Colonic mucosa (tissue), 4 donors: ENCODE measurements at regions not wholly inside any gene's neighbourhood (a gene's known extent, or its start where the extent isn't known, plus 50 kb on each side); places are given as distances from the start of the nearest gene placed in this dataset.
"Not testable (repeated sequence)": the region's sequence is repeated elsewhere in the genome, so short reads cannot be mapped to it uniquely, and the experiment has no call there.

Experiments used
- DNase-seq: peaks from one replicate; pipeline ENCODE4 v3.0.0-alpha.2; 2020
- H3K27ac ChIP-seq: fragments of 200-600 bp; one replicate; pipeline ENCODE4 v1.8.0; 2021
- H3K27me3 ChIP-seq: fragments of 200-600 bp; one replicate; pipeline ENCODE4 v1.8.0; 2021
- H3K36me3 ChIP-seq: fragments of 200-600 bp; one replicate; pipeline ENCODE4 v1.8.0; 2021
- H3K4me1 ChIP-seq: fragments of 200-600 bp; one replicate; pipeline ENCODE4 v1.8.0; 2021; ENCODE audit warnings: mild to moderate bottlenecking
- H3K4me3 ChIP-seq: fragments of 200-600 bp; one replicate; pipeline ENCODE4 v1.8.0; 2021
- H3K9ac ChIP-seq, 2 donors: one replicate each; pipeline ENCODE4 v1.7.0; 2013; ENCODE audit warnings: control low read depth in 2 of 2, low read depth in 2 of 2, low read length in 2 of 2
- H3K9me3 ChIP-seq: fragments of 200-600 bp; one replicate; pipeline ENCODE4 v1.8.0; 2021
- intact Hi-C: fragments of 100-400 bp; cut with DNase I; formaldehyde crosslinking; loops from one replicate; pipeline ENCODE4 v1.14.1; 2022
- TF ChIP-seq, protein P1 (sequence below): fragments of 200-600 bp; IDR thresholded peaks from one replicate; pipeline ENCODE4 v1.8.0; 2022; ENCODE audit warnings: antibody characterized with exemption, mild to moderate bottlenecking
- donor health status: healthy.
- donor health status: DM: no; HTN: no; CAD: no.
- donor health status: DM: no; HTN: no; CAD: no.

DNA sequence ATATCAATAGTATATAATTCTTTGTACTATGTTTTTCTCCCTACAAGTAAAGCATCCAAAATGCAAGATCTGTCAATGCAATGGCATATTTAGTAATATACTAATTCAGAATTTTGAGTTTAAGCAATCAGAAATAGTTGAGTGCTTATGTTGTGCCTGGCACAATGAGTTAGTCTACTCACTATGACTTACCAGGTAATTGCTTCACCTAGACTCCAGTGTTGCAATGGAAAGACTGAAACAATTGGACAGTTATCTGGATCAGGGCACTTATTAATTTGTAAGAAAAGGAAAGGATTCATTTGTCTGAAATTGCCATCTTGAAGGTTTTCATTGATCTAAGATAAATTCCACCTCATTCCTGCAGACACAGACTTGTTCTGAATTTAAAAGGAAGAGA lies 97.6 kb upstream of the TCF4 start:
- Histone ChIP-seq H3K4me3 (no peak overlapping the region), H3K27ac (no peak overlapping the region), H3K9me3 (no peaks in the 10 kb centered on the region), H3K9ac (no peak overlapping the region), H3K4me1 (no peaks in the 10 kb centered on the region), H3K27me3 (no peaks in the 10 kb centered on the region), H3K36me3 (no peaks in the 10 kb centered on the region)
- intact Hi-C loops: no loop called here
- DNase-seq: no peak
- TF ChIP-seq, protein P1, sequence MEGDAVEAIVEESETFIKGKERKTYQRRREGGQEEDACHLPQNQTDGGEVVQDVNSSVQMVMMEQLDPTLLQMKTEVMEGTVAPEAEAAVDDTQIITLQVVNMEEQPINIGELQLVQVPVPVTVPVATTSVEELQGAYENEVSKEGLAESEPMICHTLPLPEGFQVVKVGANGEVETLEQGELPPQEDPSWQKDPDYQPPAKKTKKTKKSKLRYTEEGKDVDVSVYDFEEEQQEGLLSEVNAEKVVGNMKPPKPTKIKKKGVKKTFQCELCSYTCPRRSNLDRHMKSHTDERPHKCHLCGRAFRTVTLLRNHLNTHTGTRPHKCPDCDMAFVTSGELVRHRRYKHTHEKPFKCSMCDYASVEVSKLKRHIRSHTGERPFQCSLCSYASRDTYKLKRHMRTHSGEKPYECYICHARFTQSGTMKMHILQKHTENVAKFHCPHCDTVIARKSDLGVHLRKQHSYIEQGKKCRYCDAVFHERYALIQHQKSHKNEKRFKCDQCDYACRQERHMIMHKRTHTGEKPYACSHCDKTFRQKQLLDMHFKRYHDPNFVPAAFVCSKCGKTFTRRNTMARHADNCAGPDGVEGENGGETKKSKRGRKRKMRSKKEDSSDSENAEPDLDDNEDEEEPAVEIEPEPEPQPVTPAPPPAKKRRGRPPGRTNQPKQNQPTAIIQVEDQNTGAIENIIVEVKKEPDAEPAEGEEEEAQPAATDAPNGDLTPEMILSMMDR: no peak

DNA sequence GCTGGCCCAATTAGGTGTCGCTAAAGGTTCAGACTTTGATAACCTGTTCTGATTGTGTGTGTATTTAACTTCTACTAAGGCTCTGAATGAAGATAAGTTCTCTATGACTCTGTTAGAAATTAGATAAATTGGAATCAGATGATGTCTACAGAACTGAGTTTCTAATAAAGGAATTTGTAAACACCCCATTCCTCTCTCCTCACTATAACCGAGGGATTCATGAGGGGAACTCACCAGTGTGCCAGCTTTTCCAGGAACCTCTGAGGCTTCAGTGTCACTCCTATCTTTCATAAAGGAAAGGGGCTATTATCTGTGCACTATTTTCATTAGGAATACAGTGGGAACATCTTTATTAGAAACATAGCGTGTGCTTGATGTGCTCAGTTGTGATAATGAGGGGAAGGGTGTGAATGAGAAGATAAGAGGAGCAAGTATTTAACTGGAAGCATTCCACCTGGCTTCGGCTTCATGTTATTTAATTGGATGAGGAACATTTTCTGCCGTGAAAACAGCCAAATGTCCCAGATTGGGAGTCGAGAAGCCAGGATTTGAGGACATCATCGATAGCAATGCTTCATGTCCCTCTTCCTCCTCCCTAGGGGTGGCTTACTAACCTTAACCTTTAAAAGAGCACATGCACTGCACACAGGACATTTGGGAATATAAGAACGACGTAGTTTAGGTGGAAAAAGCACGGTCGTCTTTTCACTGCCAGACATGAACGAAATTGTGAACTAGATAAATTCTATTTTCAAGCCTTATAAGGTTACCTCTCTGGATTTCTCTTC lies 84.8 kb upstream of the TCF4 start:
- Histone ChIP-seq H3K4me3 (no peak overlapping the region), H3K9ac (no peak overlapping the region), H3K4me1 (no peaks in the 10 kb centered on the region), H3K27ac (no peak overlapping the region), H3K9me3 (no peaks in the 10 kb centered on the region), H3K36me3 (no peaks in the 10 kb centered on the region), H3K27me3 (no peaks in the 10 kb centered on the region)
- DNase-seq: no peak
- TF ChIP-seq, protein P1: no peak
- intact Hi-C loops: no loop called here

DNA sequence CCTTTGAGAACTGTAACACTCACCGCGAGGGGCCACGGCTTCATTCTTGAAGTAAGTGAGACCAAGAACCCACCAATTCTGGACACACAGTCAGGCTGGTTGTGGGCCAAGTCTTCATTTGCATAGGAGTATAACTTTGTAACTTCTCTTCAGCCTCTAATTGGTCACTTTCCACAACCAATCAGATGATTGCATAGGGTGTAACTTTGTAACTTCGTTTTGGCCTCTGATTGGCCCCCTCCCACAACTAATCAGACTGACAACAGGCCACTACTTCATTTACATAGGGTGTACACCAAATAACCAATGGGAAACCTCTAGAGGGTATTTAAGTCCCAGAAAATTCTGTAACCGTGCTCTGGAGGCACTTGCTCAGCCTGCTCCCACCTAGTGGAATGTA lies 77.5 kb upstream of the TCF4 start:
- intact Hi-C loops: no loop called here

DNA sequence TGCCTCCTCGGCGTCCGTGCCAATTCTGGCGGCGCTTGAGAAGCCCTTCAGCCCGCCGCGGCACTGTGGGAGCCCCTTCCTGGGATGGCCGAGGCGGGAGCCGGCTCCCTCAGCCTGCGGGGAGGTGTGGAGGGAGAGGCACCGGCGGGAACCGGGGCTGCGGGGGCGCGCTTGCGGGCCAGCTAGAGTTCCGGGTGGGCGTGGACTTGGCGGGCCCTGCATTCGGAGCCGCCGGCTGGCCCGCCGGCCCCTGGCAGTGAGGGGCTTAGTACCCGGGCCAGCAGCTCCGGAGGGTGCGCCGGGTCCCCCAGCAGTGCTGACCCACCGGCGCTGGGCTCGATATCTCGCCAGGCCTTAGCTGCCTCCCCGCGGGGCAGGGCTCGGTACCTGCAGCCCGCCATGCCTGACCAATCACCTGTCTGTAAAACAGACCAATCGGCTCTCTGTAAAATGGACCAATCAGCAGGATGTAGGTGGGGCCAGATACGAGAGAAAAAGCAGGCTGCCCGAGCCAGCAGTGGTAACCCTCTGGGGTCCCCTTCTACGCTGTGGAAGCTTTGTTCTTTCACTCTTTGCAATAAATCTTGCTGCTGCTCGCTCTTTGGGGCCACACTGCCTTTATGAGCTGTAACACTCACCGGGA lies 76.9 kb upstream of the TCF4 start:
- H3K36me3 ChIP-seq, intact Hi-C loops, DNase-seq, H3K27ac ChIP-seq, H3K4me1 ChIP-seq, H3K9me3 ChIP-seq, H3K4me3 ChIP-seq, H3K27me3 ChIP-seq, H3K9ac ChIP-seq: not testable (repeated sequence)

More for the DNA sequence above, 77.5 kb upstream of the TCF4 start:
- Histone ChIP-seq H3K36me3 (no peaks in the 10 kb centered on the region), H3K27ac (no peak overlapping the region), H3K9me3 (no peaks in the 10 kb centered on the region), H3K4me1 (no peaks in the 10 kb centered on the region), H3K9ac (no peak overlapping the region), H3K4me3 (no peak overlapping the region), H3K27me3 (no peaks in the 10 kb centered on the region)
- TF ChIP-seq, protein P1: no peak
- DNase-seq: no peak

DNA sequence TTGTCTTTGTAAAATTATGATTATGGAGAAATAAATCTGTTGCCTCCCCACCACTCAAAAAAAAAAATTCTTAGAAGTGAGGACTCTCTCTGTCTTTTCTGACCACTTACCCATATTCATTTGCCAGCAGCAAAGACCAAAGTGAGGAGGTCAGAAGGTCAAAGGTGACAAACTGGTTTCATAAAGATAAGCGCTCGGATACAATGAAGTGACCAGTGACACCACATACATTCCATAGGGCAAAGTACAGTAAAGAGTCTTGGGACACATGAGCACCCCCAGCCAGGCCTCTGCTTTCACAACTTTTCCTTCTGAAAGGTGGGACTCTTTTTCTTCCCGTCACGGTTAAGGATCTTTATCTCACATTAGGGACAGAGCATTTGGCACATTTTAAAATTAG lies 75.9 kb upstream of the TCF4 start:
- H3K27me3 ChIP-seq: no peaks in the 10 kb centered on the region
- H3K9ac ChIP-seq: no peak overlapping the region
- H3K27ac ChIP-seq: no peak overlapping the region
- no peak for DNase-seq
- no peak overlapping the region for H3K4me3 ChIP-seq
- TF ChIP-seq, protein P1: no peak
- no peaks in the 10 kb centered on the region for H3K36me3 ChIP-seq
- H3K9me3 ChIP-seq: no peaks in the 10 kb centered on the region
- no peaks in the 10 kb centered on the region for H3K4me1 ChIP-seq
- intact Hi-C loops: no loop called here

DNA sequence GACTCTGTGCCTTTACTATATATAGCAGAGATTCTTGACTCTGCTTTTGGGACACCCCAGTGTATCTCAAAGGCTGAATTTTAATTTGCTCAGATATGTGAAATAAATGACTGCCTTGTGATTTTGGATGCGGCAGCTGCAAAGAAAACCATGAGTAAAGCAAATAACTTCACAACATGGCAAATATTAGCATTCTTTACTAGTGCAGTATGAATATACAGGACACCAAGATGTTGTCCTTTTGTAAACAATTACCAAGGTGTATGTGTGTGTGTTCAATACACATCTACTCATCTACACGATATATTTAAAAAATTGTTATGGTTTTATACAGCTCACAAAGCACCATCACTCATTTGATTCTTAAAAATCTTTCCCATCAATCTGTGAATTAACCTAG lies 70.6 kb upstream of the TCF4 start:
- Histone ChIP-seq H3K27me3 (no peaks in the 10 kb centered on the region), H3K9me3 (no peaks in the 10 kb centered on the region), H3K36me3 (no peaks in the 10 kb centered on the region), H3K4me3 (no peak overlapping the region), H3K9ac (no peak overlapping the region), H3K4me1 (no peaks in the 10 kb centered on the region), H3K27ac (no peak overlapping the region)
- intact Hi-C loops: no loop called here
- DNase-seq: no peak
- TF ChIP-seq, protein P1: no peak
